ENCODE measurements at regions not wholly inside any gene's neighbourhood (a gene's known extent, or its start where the extent isn't known, plus 50 kb on each side); places are given as distances from the start of the nearest gene placed in this dataset.

GRCh38 chr3:152554980-152555379 is 280.0 kb upstream of the P2RY1 start (continued):
- TF ChIP-seq MEF2B (IDR thresholded peaks at IDR 0.05; ENCODE audit: partially characterized antibody, poor library complexity, severe bottlenecking) (no peak), BCL3 (IDR thresholded peaks at IDR 0.05; ENCODE audit: borderline replicate concordance, insufficient read depth, low read depth, low read length, poor library complexity, severe bottlenecking) (no peak)

GRCh38 chr3:152555666-152556291 is 279.2 kb upstream of the P2RY1 start:
- DNase-seq (ENCODE audit: low read depth, low spot score) (no peak), FAIRE-seq (no peak), ATAC-seq (no peak)
- TF ChIP-seq NFXL1 (IDR thresholded peaks at IDR 0.05; ENCODE audit: borderline replicate concordance) (no peak), ZNF384 (IDR thresholded peaks at IDR 0.05; ENCODE audit: borderline replicate concordance, low read depth, low read length) (no peak)
- ChIA-PET SMC1A (ENCODE audit: uncharacterized antibody, unreplicated experiment) (interaction anchor here (0.7 to 1.0 kb wide), 4 partner anchors 14 to 23 kb away, joined by 3 read pairs; no protein-coding TSS in a partner anchor), CTCF (no interaction called here), POLR2A (no interaction called here), RAD21 (ENCODE audit: unreplicated experiment) (no interaction called here)
- H4K20me1 ChIP-seq (ENCODE audit: control insufficient read depth, insufficient read depth), result no peaks in the 10 kb centered on the region
- no peaks in the 10 kb centered on the region for H3K27me3 ChIP-seq (replicated peaks in 1 of 2; ENCODE audit: control insufficient read depth in 2 of 2, insufficient read depth in 2 of 2, low read length in 1 of 2)
- WGBS (ENCODE audit: insufficient coverage, insufficient replicate concordance, low lambda C conversion rate, missing lambda C conversion rate), result 90% methylated on average over 6 of the region's 6 CpGs
- intact Hi-C loops (cut with micrococcal nuclease; ENCODE audit: unreplicated experiment) (no loop called here), in situ Hi-C loops (cut with MboI) (no loop called here)
- peaks cover 12% of the 10 kb centered on the region for H3K4me1 ChIP-seq (ENCODE audit: control insufficient read depth, insufficient read depth, low read length)
- no TSS peak for BruUV-seq (replicated peaks)
- no peaks in the 10 kb centered on the region for H3K36me3 ChIP-seq (ENCODE audit: control insufficient read depth in 2 of 2, insufficient read depth in 2 of 2, low read length in 1 of 2)
- H3K4me3 ChIP-seq, result no peak overlapping the region
- H3K4me2 ChIP-seq (ENCODE audit: control insufficient read depth, insufficient read depth), result no peak overlapping the region
- no peaks in the 10 kb centered on the region for H3K79me2 ChIP-seq (ENCODE audit: control insufficient read depth, insufficient read depth, low read length)
- H3K9me3 ChIP-seq (replicated peaks; ENCODE audit: control insufficient read depth, insufficient read depth, low read length), result no peaks in the 10 kb centered on the region
- no peak overlapping the region for H3K9ac ChIP-seq (ENCODE audit: control insufficient read depth, insufficient read depth, low read length)
- H3K27ac ChIP-seq (ENCODE audit: control insufficient read depth, insufficient read depth), result no peak overlapping the region
- H2AFZ ChIP-seq (ENCODE audit: control insufficient read depth, low read depth, low read length), result no peak overlapping the region
